HL-60 (cell line): ENCODE measurements at regions not wholly inside any gene's neighbourhood (a gene's known extent, or its start where the extent isn't known, plus 50 kb on each side); places are given as distances from the start of the nearest gene placed in this dataset.

Source experiments
- POLR2AphosphoS5 ChIP-seq: IDR thresholded peaks from 2 replicates; pipeline ENCODE4 v1.6.1; 2012; ENCODE audit warnings: low read depth
- TF ChIP-seq, protein P1 (sequence below): IDR thresholded peaks from one replicate; pipeline ENCODE4 v1.5.1; 2011; ENCODE audit warnings: low read length, control low read depth, inconsistent platforms; ENCODE audit not compliant: insufficient read depth

DNA sequence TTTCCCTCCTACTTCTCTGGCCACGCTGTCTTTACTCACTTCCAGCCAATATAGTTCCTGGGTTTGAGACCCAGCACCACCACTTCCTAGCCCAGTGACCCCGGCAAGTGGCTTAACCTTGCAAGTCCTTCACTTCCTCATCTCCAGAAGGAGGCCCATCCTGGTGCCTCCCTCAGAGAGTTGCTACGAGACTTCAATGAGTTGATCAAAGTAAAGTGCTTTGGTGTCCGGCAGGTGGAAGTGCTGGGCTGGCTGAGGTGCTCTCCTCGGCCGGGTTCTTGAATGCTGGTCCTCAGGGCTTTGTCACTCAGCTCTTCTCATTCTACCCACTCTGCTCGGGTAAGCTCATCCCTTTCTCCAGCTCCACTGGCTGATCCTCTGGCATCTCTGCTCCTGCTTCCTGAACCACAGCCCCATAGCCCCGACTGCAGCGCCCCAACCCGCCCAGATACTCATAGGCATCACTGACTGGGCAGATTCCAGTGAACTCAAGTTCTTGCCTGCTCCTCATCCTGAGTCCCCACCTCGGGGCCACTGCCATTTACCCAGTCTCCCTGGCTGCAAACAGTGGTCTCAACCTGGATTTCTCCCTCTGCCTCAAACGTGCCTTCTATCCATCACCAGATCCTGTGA is 75.8 kb upstream of the WNT4 start:
- TF ChIP-seq, protein P1, sequence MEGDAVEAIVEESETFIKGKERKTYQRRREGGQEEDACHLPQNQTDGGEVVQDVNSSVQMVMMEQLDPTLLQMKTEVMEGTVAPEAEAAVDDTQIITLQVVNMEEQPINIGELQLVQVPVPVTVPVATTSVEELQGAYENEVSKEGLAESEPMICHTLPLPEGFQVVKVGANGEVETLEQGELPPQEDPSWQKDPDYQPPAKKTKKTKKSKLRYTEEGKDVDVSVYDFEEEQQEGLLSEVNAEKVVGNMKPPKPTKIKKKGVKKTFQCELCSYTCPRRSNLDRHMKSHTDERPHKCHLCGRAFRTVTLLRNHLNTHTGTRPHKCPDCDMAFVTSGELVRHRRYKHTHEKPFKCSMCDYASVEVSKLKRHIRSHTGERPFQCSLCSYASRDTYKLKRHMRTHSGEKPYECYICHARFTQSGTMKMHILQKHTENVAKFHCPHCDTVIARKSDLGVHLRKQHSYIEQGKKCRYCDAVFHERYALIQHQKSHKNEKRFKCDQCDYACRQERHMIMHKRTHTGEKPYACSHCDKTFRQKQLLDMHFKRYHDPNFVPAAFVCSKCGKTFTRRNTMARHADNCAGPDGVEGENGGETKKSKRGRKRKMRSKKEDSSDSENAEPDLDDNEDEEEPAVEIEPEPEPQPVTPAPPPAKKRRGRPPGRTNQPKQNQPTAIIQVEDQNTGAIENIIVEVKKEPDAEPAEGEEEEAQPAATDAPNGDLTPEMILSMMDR, result no peak
- TF ChIP-seq POLR2AphosphoS5, result no peak
